ENCODE measurements at regions not wholly inside any gene's neighbourhood (a gene's known extent, or its start where the extent isn't known, plus 50 kb on each side); places are given as distances from the start of the nearest gene placed in this dataset.

GRCh38 chr3:40717471-40717870, 192.7 kb downstream of the ZNF621 start:
- Mint-ChIP-seq H3K36me3 (no peaks in the 10 kb centered on the region), H3K4me1 (peaks cover 0 to 34% (median 5%) of the 10 kb centered on the region in 4 donors), H3K4me3 (no peak overlapping the region), H3K27me3 (peaks cover 4 to 27% (median 17%) of the 10 kb centered on the region in 5 donors), H3K9me3 (peaks cover 0 to 2% (median 0%) of the 10 kb centered on the region in 9 donors), H3K27ac (no peak overlapping the region)
- ATAC-seq (no peak), DNase-seq (no peak)
- POLR2A ChIA-PET: no interaction called here

GRCh38 chr3:40718209-40718608, 193.4 kb downstream of the ZNF621 start:
- Mint-ChIP-seq H3K4me3 (no peak overlapping the region), H3K27me3 (peaks cover 4 to 26% (median 13%) of the 10 kb centered on the region in 5 donors), H3K4me1 (peaks cover 0 to 32% (median 5%) of the 10 kb centered on the region in 4 donors), H3K27ac (no peak overlapping the region), H3K9me3 (peaks cover 0 to 2% (median 0%) of the 10 kb centered on the region in 9 donors), H3K36me3 (no peaks in the 10 kb centered on the region)
- POLR2A ChIA-PET: no interaction called here
- ATAC-seq: no peak
- DNase-seq: no peak

- no peak for ATAC-seq
- Mint-ChIP-seq H3K27me3 (peaks cover 4 to 21% (median 9%) of the 10 kb centered on the region in 5 donors), H3K4me1 (peaks cover 0 to 27% (median 4%) of the 10 kb centered on the region in 4 donors), H3K9me3 (peaks cover 0 to 2% (median 0%) of the 10 kb centered on the region in 9 donors), H3K4me3 (no peak overlapping the region), H3K36me3 (no peaks in the 10 kb centered on the region), H3K27ac (no peak overlapping the region)
- DNase-seq: no peak
- POLR2A ChIA-PET: no interaction called here
Measured at GRCh38 chr3:40718681-40719080, 193.9 kb downstream of the ZNF621 start.

- POLR2A ChIA-PET: no interaction called here
- peaks cover 0 to 17% (median 0%) of the 10 kb centered on the region in 4 donors for H3K4me1 Mint-ChIP-seq
- H3K27me3 Mint-ChIP-seq: peaks cover 2 to 11% (median 8%) of the 10 kb centered on the region in 5 donors
- no peak overlapping the region for H3K4me3 Mint-ChIP-seq
- H3K36me3 Mint-ChIP-seq: no peaks in the 10 kb centered on the region
- ATAC-seq: no peak
- DNase-seq: no peak
- no peak overlapping the region for H3K27ac Mint-ChIP-seq
- peaks cover 0 to 2% (median 0%) of the 10 kb centered on the region in 9 donors for H3K9me3 Mint-ChIP-seq
Measured at GRCh38 chr3:40719660-40720287, 195.0 kb downstream of the ZNF621 start.

- no peak overlapping the region for H3K27ac Mint-ChIP-seq
- no peak overlapping the region for H3K4me3 Mint-ChIP-seq
- H3K4me1 Mint-ChIP-seq: peaks cover 0 to 12% (median 0%) of the 10 kb centered on the region in 4 donors
- DNase-seq (no peak), ATAC-seq (no peak)
- H3K9me3 Mint-ChIP-seq: no peaks in the 10 kb centered on the region
- POLR2A ChIA-PET: no interaction called here
- H3K27me3 Mint-ChIP-seq: peaks cover 0 to 6% (median 5%) of the 10 kb centered on the region in 5 donors
- no peaks in the 10 kb centered on the region for H3K36me3 Mint-ChIP-seq
Measured at GRCh38 chr3:40720341-40720740, 195.6 kb downstream of the ZNF621 start.

- POLR2A ChIA-PET: no interaction called here
- no peaks in the 10 kb centered on the region for H3K36me3 Mint-ChIP-seq
Measured at GRCh38 chr3:40720863-40721262, 196.1 kb downstream of the ZNF621 start.

GRCh38 chr3:40723083-40723660, 198.4 kb downstream of the ZNF621 start:
- no peaks in the 10 kb centered on the region for H3K36me3 Mint-ChIP-seq
- POLR2A ChIA-PET: no interaction called here

More at GRCh38 chr3:40720863-40721262, 196.1 kb downstream of the ZNF621 start:
- peaks cover 0 to 10% (median 0%) of the 10 kb centered on the region in 4 donors for H3K4me1 Mint-ChIP-seq
- ATAC-seq (no peak), DNase-seq (no peak)
- H3K9me3 Mint-ChIP-seq: no peaks in the 10 kb centered on the region
- no peak overlapping the region for H3K27ac Mint-ChIP-seq
- peaks cover 0 to 6% (median 3%) of the 10 kb centered on the region in 5 donors for H3K27me3 Mint-ChIP-seq
- H3K4me3 Mint-ChIP-seq: no peak overlapping the region

GRCh38 chr3:40725031-40725430, 200.3 kb downstream of the ZNF621 start:
- Mint-ChIP-seq H3K4me3 (no peak overlapping the region), H3K4me1 (no peaks in the 10 kb centered on the region)
- ATAC-seq: no peak

More at GRCh38 chr3:40723083-40723660, 198.4 kb downstream of the ZNF621 start:
- DNase-seq (no peak), ATAC-seq (no peak)
- Mint-ChIP-seq H3K27me3 (peaks cover 0 to 6% (median 3%) of the 10 kb centered on the region in 5 donors), H3K27ac (no peak overlapping the region), H3K4me3 (no peak overlapping the region), H3K4me1 (peaks cover 0 to 8% (median 0%) of the 10 kb centered on the region in 4 donors), H3K9me3 (no peaks in the 10 kb centered on the region)

GRCh38 chr3:40731445-40731844, 206.7 kb downstream of the ZNF621 start:
- DNase-seq (no peak), ATAC-seq (no peak)
- Mint-ChIP-seq H3K4me3 (no peak overlapping the region), H3K27me3 (peaks cover 3 to 36% (median 6%) of the 10 kb centered on the region in 5 donors), H3K4me1 (no peaks in the 10 kb centered on the region), H3K36me3 (peaks cover 0 to 39% (median 2%) of the 10 kb centered on the region in 3 donors), H3K27ac (no peak overlapping the region), H3K9me3 (peaks cover 16 to 46% (median 27%) of the 10 kb centered on the region in 9 donors)
- POLR2A ChIA-PET: no interaction called here

More at GRCh38 chr3:40725031-40725430, 200.3 kb downstream of the ZNF621 start:
- POLR2A ChIA-PET: no interaction called here
- Mint-ChIP-seq H3K9me3 (peaks cover 9 to 19% (median 11%) of the 10 kb centered on the region in 9 donors), H3K27ac (no peak overlapping the region), H3K27me3 (peaks cover 6 to 15% (median 6%) of the 10 kb centered on the region in 5 donors), H3K36me3 (peaks cover 0 to 15% (median 2%) of the 10 kb centered on the region in 3 donors)
- DNase-seq: no peak

GRCh38 chr3:40736943-40737342, 212.2 kb downstream of the ZNF621 start:
- DNase-seq (no peak), ATAC-seq (no peak)
- Mint-ChIP-seq H3K36me3 (peaks cover 0 to 10% (median 0%) of the 10 kb centered on the region in 3 donors), H3K4me1 (no peaks in the 10 kb centered on the region), H3K4me3 (no peak overlapping the region), H3K9me3 (peaks cover 0 to 12% (median 6%) of the 10 kb centered on the region in 9 donors), H3K27ac (no peak overlapping the region), H3K27me3 (peaks cover 0 to 21% (median 0%) of the 10 kb centered on the region in 5 donors)
- POLR2A ChIA-PET: no interaction called here

GRCh38 chr3:40737343-40737742, 212.6 kb downstream of the ZNF621 start:
- Mint-ChIP-seq H3K27me3 (peaks cover 0 to 17% (median 0%) of the 10 kb centered on the region in 5 donors), H3K27ac (no peak overlapping the region), H3K9me3 (peaks cover 0 to 9% (median 4%) of the 10 kb centered on the region in 9 donors), H3K4me3 (no peak overlapping the region), H3K36me3 (peaks cover 0 to 7% (median 0%) of the 10 kb centered on the region in 3 donors), H3K4me1 (no peaks in the 10 kb centered on the region)
- DNase-seq (no peak), ATAC-seq (no peak)
- POLR2A ChIA-PET: no interaction called here

GRCh38 chr3:40739971-40740370, 215.2 kb downstream of the ZNF621 start:
- ATAC-seq: no peak
- POLR2A ChIA-PET: no interaction called here
- no peak overlapping the region for H3K4me3 Mint-ChIP-seq

GRCh38 chr3:40741729-40742128, 217.0 kb downstream of the ZNF621 start:
- Mint-ChIP-seq H3K4me1 (no peaks in the 10 kb centered on the region), H3K27me3 (peaks cover 2 to 10% (median 5%) of the 10 kb centered on the region in 5 donors), H3K27ac (no peak overlapping the region), H3K9me3 (no peaks in the 10 kb centered on the region), H3K4me3 (no peak overlapping the region), H3K36me3 (no peaks in the 10 kb centered on the region)
- ATAC-seq: no peak
- no peak for DNase-seq
- POLR2A ChIA-PET: no interaction called here

More at GRCh38 chr3:40739971-40740370, 215.2 kb downstream of the ZNF621 start:
- Mint-ChIP-seq H3K9me3 (no peaks in the 10 kb centered on the region), H3K4me1 (no peaks in the 10 kb centered on the region), H3K27ac (no peak overlapping the region), H3K36me3 (no peaks in the 10 kb centered on the region), H3K27me3 (peaks cover 0 to 4% (median 0%) of the 10 kb centered on the region in 5 donors)
- no peak for DNase-seq
